ENCODE measurements at regions not wholly inside any gene's neighbourhood (a gene's known extent, or its start where the extent isn't known, plus 50 kb on each side); places are given as distances from the start of the nearest gene placed in this dataset.

GRCh38 chrX:1918780-1919179, 303.9 kb downstream of the ASMT start:
- intact Hi-C loops (cut with DNase I) = no loop called here
- no peak for DNase-seq (ENCODE audit: low spot score)

- intact Hi-C loops (cut with DNase I) = no loop called here
- no peak for DNase-seq (ENCODE audit: low spot score)
Measured at GRCh38 chrX:1925053-1925481, 310.2 kb downstream of the ASMT start.

GRCh38 chrX:1928805-1929204, 313.9 kb downstream of the ASMT start:
- no peak for DNase-seq (ENCODE audit: low spot score)
- intact Hi-C loops (cut with DNase I) = no loop called here

GRCh38 chrX:1932231-1932630, 317.4 kb downstream of the ASMT start:
- intact Hi-C loops (cut with DNase I) = no loop called here
- DNase-seq (ENCODE audit: low spot score) = no peak

- intact Hi-C loops (cut with DNase I) = no loop called here
Measured at GRCh38 chrX:1933964-1934363, 319.1 kb downstream of the ASMT start.

GRCh38 chrX:1935805-1936204, 320.9 kb downstream of the ASMT start:
- intact Hi-C loops (cut with DNase I) = no loop called here
- DNase-seq (ENCODE audit: low spot score) = no peak

More at GRCh38 chrX:1933964-1934363, 319.1 kb downstream of the ASMT start:
- DNase-seq (ENCODE audit: low spot score) = no peak

- no peak for DNase-seq (ENCODE audit: low spot score)
- intact Hi-C loops (cut with DNase I) = no loop called here
Measured at GRCh38 chrX:1938190-1938589, 323.3 kb downstream of the ASMT start.

- intact Hi-C loops (cut with DNase I) = no loop called here
- DNase-seq (ENCODE audit: low spot score) = no peak
Measured at GRCh38 chrX:1941321-1941720, 326.5 kb downstream of the ASMT start.

GRCh38 chrX:1945879-1946278, 331.0 kb downstream of the ASMT start:
- DNase-seq (ENCODE audit: low spot score) = no peak
- intact Hi-C loops (cut with DNase I) = no loop called here

- no peak for DNase-seq (ENCODE audit: low spot score)
- intact Hi-C loops (cut with DNase I) = no loop called here
Measured at GRCh38 chrX:1946974-1947373, 332.1 kb downstream of the ASMT start.

Data from posterior vena cava (tissue), 2 donors.